HG03469 (cell line): ENCODE measurements at regions not wholly inside any gene's neighbourhood (a gene's known extent, or its start where the extent isn't known, plus 50 kb on each side); places are given as distances from the start of the nearest gene placed in this dataset.
"Not testable (repeated sequence)": the region's sequence is repeated elsewhere in the genome, so short reads cannot be mapped to it uniquely, and the experiment has no call there.

Experiments used
- ATAC-seq: cut with Tn5 transposase; IDR thresholded peaks from one replicate; pipeline ENCODE4 v1.9.1; 2021; ENCODE audit warnings: mild to moderate bottlenecking, moderate library complexity, moderate number of reproducible peaks; ENCODE audit not compliant: unreplicated experiment

GRCh38 chrX:144188489-144188888 is 304.6 kb downstream of the UBE2NL start:
- ATAC-seq: not testable (repeated sequence)

- ATAC-seq: not testable (repeated sequence)
Measured at GRCh38 chrX:144197057-144197456, 313.2 kb downstream of the UBE2NL start.

- ATAC-seq: not testable (repeated sequence)
Measured at GRCh38 chrX:144202726-144203125, 318.9 kb downstream of the UBE2NL start.

- not testable (repeated sequence) for ATAC-seq
Measured at GRCh38 chrX:144208360-144209024, 324.6 kb downstream of the UBE2NL start.

DNA sequence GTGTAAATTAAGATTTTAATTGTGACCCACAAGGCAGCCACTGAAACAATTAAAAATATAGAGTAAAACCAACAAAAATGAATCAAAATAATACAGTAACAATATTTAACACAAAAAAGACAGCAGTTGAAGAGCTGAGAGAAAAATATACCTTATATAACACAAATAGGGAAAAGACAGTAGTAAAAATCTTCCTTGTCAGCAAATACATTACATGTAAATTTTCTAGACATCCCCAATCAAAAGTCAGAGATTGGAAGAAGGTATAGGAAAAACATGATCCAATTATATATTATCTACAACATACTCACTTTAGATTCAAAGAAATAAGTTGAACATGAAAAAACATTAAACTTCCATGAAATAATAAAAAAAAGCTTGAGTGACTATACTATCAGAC is 330.8 kb downstream of the UBE2NL start:
- ATAC-seq: no peak

DNA sequence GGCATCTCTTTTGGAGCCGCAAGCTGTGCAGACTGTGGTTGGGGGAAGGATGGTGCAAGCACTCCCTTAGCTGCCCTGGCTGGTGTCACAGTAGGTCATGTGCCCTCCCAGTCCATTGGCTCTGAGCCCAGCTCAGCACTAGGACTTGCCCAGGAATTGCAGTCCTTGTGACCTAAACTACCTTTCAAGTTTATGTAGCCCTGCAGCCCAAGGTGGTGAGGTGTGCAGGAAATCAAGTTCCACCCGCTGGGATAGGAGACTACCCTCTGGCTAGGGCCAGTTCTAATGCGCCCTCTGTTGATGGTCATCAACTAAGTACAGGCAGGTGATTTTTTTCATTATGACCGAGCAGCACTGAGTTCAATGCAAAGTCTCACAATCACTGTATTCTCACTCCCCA is 335.2 kb downstream of the UBE2NL start:
- no peak for ATAC-seq

GRCh38 chrX:144231116-144231785 is 347.4 kb downstream of the UBE2NL start:
- ATAC-seq: not testable (repeated sequence)

DNA sequence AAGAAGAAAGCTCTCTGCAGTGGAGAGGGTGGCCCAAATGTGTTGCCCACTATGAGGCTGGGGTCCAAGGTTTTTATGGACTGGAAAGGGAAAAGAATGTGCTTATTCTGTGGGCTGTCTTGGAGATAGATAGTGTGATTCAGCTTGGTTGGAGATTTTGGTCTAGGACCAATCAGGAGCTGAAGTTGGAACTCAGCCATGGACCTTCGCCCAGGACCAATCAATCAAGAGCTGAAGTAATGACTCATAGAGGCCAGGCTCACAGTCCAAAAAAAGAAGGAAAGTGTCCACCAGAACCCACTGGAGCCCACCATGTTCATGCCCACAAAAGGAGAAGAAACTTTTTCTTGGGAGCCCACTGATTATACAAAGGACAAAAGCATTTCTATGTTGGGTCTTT is 369.5 kb downstream of the UBE2NL start:
- ATAC-seq: no peak

GRCh38 chrX:144259054-144259453 is 375.2 kb downstream of the UBE2NL start:
- ATAC-seq: no peak

DNA sequence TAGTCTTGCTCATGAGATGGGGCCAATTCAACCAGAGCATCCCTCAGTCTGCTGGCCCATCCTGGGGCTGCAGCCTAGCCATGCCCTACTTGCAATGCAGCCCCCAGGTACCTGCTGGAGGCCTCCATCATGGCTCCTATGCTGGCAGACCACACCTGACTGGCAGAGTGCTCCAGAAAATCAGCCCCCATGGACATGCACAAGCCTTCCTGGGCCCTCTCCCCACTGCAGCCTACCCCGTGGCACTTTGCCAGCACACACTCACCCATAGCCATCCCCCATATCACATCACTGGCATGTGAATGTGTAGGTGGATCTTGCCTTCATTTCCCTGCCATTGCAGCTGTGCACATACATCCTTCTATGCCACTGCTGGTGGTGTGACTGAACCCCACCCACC is 381.8 kb downstream of the UBE2NL start:
- ATAC-seq: no peak

- ATAC-seq: no peak
Measured at GRCh38 chrX:144275367-144275766, 391.5 kb downstream of the UBE2NL start.

GRCh38 chrX:144275843-144276242 is 392.0 kb downstream of the UBE2NL start:
- no peak for ATAC-seq

DNA sequence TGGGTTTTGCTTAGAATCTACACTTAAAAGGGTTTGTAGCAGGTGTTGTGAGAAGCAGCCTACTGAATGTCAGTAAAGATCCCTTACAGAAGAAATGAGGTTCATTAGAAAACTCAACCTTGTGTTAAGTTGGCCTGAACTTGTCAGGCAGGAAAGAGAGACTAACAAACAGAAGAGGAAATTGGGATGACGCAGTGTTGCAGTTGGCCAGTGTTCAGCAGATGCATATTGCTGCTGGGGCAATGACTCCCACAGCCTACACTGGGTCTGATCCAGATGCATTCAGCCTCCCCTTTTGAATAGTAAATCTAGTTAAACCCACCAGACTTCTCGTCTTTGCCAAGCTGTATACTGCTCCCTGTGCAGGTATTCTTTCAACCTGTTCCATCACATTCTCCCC is 409.4 kb downstream of the UBE2NL start:
- no peak for ATAC-seq

- no peak for ATAC-seq
Measured at GRCh38 chrX:144295921-144296320, 412.1 kb downstream of the UBE2NL start.

- ATAC-seq: no peak
Measured at GRCh38 chrX:144297221-144297620, 413.4 kb downstream of the UBE2NL start.

DNA sequence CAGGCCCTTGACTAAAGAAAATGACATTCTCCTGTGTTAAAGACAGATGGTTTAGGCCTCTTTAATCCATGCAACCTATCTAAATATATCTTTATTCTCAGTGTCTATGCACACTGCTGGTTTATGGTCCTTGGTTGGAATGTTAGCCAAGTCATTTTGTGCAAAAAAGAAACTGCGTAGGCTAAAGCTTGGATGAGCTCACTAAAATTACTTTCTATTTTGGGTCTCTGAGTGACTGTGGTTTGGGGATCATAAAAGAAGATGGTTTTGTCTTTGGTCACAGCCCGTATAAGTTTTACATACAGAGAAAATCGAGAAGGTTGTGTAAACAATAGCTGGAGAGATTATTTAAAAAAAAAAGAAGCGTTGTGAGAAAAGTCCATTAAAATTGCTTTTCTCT is 443.6 kb downstream of the UBE2NL start:
- no peak for ATAC-seq

DNA sequence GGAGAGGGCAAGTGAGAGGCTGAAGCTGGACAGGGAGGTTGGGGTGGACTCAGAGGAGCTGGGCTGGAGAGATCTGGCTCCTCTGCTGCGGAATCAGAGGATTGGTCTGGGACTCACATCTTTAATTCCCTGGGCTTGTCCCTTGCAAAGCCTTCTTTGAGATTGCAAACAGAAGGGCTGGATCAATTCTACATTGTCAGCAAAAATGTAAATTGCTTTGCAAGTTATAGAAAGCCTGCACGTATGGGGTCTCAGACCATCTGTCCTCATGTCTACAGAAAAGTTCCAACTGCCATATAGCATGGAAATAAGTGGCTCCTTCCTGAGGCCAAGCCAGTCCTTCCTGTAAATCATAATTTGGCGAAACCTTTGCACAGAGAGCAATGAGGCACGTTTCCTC is 449.6 kb downstream of the UBE2NL start:
- no peak for ATAC-seq

- ATAC-seq: no peak
Measured at GRCh38 chrX:144334577-144334976, 450.7 kb downstream of the UBE2NL start.

DNA sequence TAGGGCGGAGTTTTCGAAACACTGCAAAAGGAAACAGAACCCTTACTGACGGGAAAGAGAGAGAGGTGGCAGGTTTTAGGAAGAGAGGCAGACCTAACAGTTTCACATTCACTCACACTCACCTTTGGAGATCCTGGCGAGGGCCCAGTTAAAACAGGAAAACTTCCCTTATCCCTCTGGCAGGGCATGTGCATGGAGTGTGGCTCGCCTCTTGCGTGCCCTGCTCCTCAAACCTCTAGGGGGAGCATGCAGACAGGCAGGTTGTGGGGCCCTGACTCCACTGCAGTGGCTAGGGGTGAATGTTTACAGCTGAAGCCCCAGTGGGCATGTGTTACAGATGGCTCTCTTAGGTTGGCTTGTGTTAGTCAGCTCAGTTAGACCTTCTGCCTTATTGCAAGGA is 451.5 kb downstream of the UBE2NL start:
- no peak for ATAC-seq

GRCh38 chrX:144379156-144379555 is 495.3 kb downstream of the UBE2NL start:
- ATAC-seq: no peak

GRCh38 chrX:144388738-144389137 is 504.9 kb downstream of the UBE2NL start:
- ATAC-seq: no peak
